ENCODE measurements at regions not wholly inside any gene's neighbourhood (a gene's known extent, or its start where the extent isn't known, plus 50 kb on each side); places are given as distances from the start of the nearest gene placed in this dataset.

GRCh38 chr7:50226145-50226544, 78.4 kb upstream of the IKZF1 start:
- Mint-ChIP-seq H3K27me3 (no peaks in the 10 kb centered on the region), H3K4me3 (peak overlapping the region in 3 of 4 donors; percentile 64 to 77 (median 67)), H3K9me3 (peaks cover 0 to 26% (median 10%) of the 10 kb centered on the region in 7 donors), H3K27ac (peak overlapping the region; percentile 79 to 89 (median 87)), H3K4me1 (peaks cover 30 to 40% (median 33%) of the 10 kb centered on the region in 4 donors), H3K36me3 (peaks cover 3% of the 10 kb centered on the region)
- H3K27me3 ChIP-seq (ENCODE audit: control insufficient read depth, insufficient read depth, low read length) = no peaks in the 10 kb centered on the region
- DNase-seq (no peak), ATAC-seq (ENCODE audit: low read depth in 2 of 2) (no peak)
- H3K4me1 ChIP-seq (ENCODE audit: control insufficient read depth, insufficient read depth, low read length, poor library complexity, severe bottlenecking) = peaks cover 29% of the 10 kb centered on the region
- H3K9me3 ChIP-seq (ENCODE audit: control insufficient read depth in 2 of 2, low read length in 2 of 2) = peaks cover 23 to 29% of the 10 kb centered on the region in 2 experiments
- no peak overlapping the region for H3K27ac ChIP-seq (ENCODE audit: insufficient read depth, low read length, poor library complexity, severe bottlenecking)
- H3K36me3 ChIP-seq (ENCODE audit: control insufficient read depth, insufficient read depth, low read length) = no peaks in the 10 kb centered on the region
- H3K4me3 ChIP-seq (ENCODE audit: low read depth, low read length) = peak overlapping the region; percentile 79

DNA sequence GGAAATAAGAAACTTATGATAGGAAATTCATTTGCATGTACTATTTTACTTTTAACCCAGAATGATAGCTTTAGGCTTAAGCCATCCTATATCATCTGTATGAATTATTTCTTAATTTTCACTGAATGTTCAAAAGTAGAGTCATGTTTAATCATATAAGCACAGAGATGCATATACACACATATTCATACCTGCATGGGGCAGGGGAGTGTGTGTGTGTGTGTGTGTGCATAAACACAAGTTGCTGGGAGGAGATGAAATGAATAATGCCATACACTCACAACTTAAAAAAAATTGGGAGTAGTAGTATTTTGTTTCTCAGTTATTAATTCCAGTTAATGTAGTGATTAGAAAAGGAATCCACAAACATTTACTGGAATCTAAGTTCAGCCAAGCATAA, 83.1 kb upstream of the IKZF1 start:
- no peak for ATAC-seq (ENCODE audit: low read depth in 2 of 2)
- Histone ChIP-seq H3K4me1 (ENCODE audit: control insufficient read depth, insufficient read depth, low read length, poor library complexity, severe bottlenecking) (peaks cover 9% of the 10 kb centered on the region), H3K27me3 (ENCODE audit: control insufficient read depth, insufficient read depth, low read length) (no peaks in the 10 kb centered on the region), H3K36me3 (ENCODE audit: control insufficient read depth, insufficient read depth, low read length) (no peaks in the 10 kb centered on the region), H3K27ac (ENCODE audit: insufficient read depth, low read length, poor library complexity, severe bottlenecking) (no peak overlapping the region), H3K9me3 (ENCODE audit: control insufficient read depth in 2 of 2, low read length in 2 of 2) (peaks cover 14 to 24% of the 10 kb centered on the region in 2 experiments), H3K4me3 (ENCODE audit: low read depth, low read length) (no peak overlapping the region)
- H3K4me3 Mint-ChIP-seq = no peak overlapping the region
- DNase-seq = no peak
- H3K9me3 Mint-ChIP-seq = peaks cover 0 to 23% (median 3%) of the 10 kb centered on the region in 7 donors
- H3K4me1 Mint-ChIP-seq = peaks cover 11 to 26% (median 15%) of the 10 kb centered on the region in 4 donors
- H3K27ac Mint-ChIP-seq = no peak overlapping the region
- no peaks in the 10 kb centered on the region for H3K27me3 Mint-ChIP-seq
- H3K36me3 Mint-ChIP-seq = peaks cover 9% of the 10 kb centered on the region

DNA sequence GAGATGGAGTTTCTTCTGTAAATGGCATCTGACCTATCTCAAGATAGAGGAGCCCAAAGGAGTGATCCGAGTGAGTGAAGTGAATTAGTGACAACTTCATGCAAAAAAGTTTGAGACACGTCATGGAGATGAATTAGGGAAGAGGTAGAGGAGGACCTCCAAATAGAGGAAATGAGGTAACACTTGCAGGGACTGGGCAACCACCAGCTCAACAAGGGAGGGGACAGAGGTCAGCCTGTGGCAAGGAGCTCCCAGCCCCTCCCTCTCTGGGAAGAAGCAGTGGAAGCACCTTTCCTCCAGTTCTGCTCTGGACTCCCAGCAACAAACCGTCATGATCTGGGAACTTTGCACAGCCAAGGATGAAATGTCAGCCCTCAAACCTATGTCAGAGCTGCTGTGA, 83.5 kb upstream of the IKZF1 start:
- Mint-ChIP-seq H3K36me3 (peaks cover 9% of the 10 kb centered on the region), H3K27ac (peak overlapping the region in 1 of 3 donors; percentile 40), H3K9me3 (peaks cover 0 to 23% (median 3%) of the 10 kb centered on the region in 7 donors), H3K4me3 (peak overlapping the region in 1 of 4 donors; percentile 38), H3K27me3 (no peaks in the 10 kb centered on the region), H3K4me1 (peaks cover 8 to 26% (median 11%) of the 10 kb centered on the region in 4 donors)
- peaks cover 7% of the 10 kb centered on the region for H3K4me1 ChIP-seq (ENCODE audit: control insufficient read depth, insufficient read depth, low read length, poor library complexity, severe bottlenecking)
- peaks cover 14 to 24% of the 10 kb centered on the region in 2 experiments for H3K9me3 ChIP-seq (ENCODE audit: control insufficient read depth in 2 of 2, low read length in 2 of 2)
- no peak for DNase-seq
- no peak overlapping the region for H3K27ac ChIP-seq (ENCODE audit: insufficient read depth, low read length, poor library complexity, severe bottlenecking)
- H3K4me3 ChIP-seq (ENCODE audit: low read depth, low read length) = no peak overlapping the region
- no peak for ATAC-seq (ENCODE audit: low read depth in 2 of 2)
- H3K36me3 ChIP-seq (ENCODE audit: control insufficient read depth, insufficient read depth, low read length) = no peaks in the 10 kb centered on the region
- no peaks in the 10 kb centered on the region for H3K27me3 ChIP-seq (ENCODE audit: control insufficient read depth, insufficient read depth, low read length)

DNA sequence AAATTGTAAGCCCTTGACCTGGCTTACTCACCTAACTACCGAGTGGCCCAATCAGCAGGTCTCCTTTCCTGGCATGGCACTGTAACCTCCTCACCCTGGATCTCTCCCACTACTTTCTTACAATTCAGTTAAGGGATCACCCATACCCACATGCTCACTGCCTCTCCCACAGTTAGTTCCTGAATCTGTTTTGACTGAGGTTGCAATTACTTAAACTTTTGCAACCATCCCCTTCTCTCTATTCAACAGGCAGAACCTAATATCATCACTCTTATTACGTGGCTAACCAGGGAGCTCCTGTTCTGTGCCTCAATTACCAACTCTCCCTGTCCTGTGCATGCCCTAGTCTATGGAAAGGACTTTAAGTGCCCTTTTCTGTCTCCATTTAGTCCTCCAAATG, 84.2 kb upstream of the IKZF1 start:
- H3K36me3 ChIP-seq (ENCODE audit: control insufficient read depth, insufficient read depth, low read length) = no peaks in the 10 kb centered on the region
- peaks cover under 1 to 24% (median 8%) of the 10 kb centered on the region in 4 donors for H3K4me1 Mint-ChIP-seq
- H3K9me3 ChIP-seq (ENCODE audit: control insufficient read depth in 2 of 2, low read length in 2 of 2) = peaks cover 14 to 24% of the 10 kb centered on the region in 2 experiments
- no peak overlapping the region for H3K4me3 ChIP-seq (ENCODE audit: low read depth, low read length)
- peaks cover 9% of the 10 kb centered on the region for H3K36me3 Mint-ChIP-seq
- no peak overlapping the region for H3K27ac Mint-ChIP-seq
- H3K9me3 Mint-ChIP-seq = peaks cover 0 to 23% (median 3%) of the 10 kb centered on the region in 7 donors
- no peak for ATAC-seq (ENCODE audit: low read depth in 2 of 2)
- H3K27me3 Mint-ChIP-seq = no peaks in the 10 kb centered on the region
- DNase-seq = no peak
- H3K4me1 ChIP-seq (ENCODE audit: control insufficient read depth, insufficient read depth, low read length, poor library complexity, severe bottlenecking) = peaks cover 5% of the 10 kb centered on the region
- peak overlapping the region in 1 of 4 donors; percentile 4 for H3K4me3 Mint-ChIP-seq
- H3K27me3 ChIP-seq (ENCODE audit: control insufficient read depth, insufficient read depth, low read length) = no peaks in the 10 kb centered on the region
- H3K27ac ChIP-seq (ENCODE audit: insufficient read depth, low read length, poor library complexity, severe bottlenecking) = no peak overlapping the region

DNA sequence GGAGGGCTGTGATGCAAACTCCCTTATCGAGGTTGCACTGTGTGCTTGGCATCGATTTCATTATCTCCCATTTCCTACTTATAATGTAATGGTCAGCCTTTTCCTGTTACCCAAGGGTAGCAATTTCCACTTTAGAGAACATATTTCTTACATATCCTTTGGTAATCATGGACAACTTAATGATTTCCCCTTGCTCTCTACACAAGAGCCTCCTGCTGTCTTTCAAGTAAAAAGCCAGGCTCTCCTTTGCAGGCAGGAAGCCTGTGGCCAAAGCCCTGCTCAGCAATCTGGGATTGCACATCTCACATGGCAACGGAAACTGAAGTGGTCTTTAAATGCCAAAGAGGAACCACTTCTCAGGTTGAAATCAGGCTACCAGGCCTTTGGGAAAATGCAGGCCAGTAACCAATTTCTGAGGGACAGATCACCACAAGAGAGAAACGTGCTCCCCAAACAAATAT, 86.7 kb upstream of the IKZF1 start:
- peaks cover 8% of the 10 kb centered on the region for H3K4me1 ChIP-seq (ENCODE audit: control insufficient read depth, insufficient read depth, low read length, poor library complexity, severe bottlenecking)
- H3K27me3 ChIP-seq (ENCODE audit: control insufficient read depth, insufficient read depth, low read length) = no peaks in the 10 kb centered on the region
- ATAC-seq (ENCODE audit: low read depth in 2 of 2) (no peak), DNase-seq (no peak)
- H3K36me3 ChIP-seq (ENCODE audit: control insufficient read depth, insufficient read depth, low read length) = no peaks in the 10 kb centered on the region
- no peak overlapping the region for H3K27ac ChIP-seq (ENCODE audit: insufficient read depth, low read length, poor library complexity, severe bottlenecking)
- Mint-ChIP-seq H3K4me3 (no peak overlapping the region), H3K36me3 (peaks cover 9% of the 10 kb centered on the region), H3K9me3 (peaks cover 0 to 17% (median 3%) of the 10 kb centered on the region in 7 donors), H3K27ac (peak overlapping the region in 2 of 3 donors; percentile 13 to 74), H3K27me3 (no peaks in the 10 kb centered on the region), H3K4me1 (peaks cover 4 to 43% (median 9%) of the 10 kb centered on the region in 4 donors)
- H3K4me3 ChIP-seq (ENCODE audit: low read depth, low read length) = no peak overlapping the region
- H3K9me3 ChIP-seq (ENCODE audit: control insufficient read depth in 2 of 2, low read length in 2 of 2) = peaks cover 12 to 22% of the 10 kb centered on the region in 2 experiments

DNA sequence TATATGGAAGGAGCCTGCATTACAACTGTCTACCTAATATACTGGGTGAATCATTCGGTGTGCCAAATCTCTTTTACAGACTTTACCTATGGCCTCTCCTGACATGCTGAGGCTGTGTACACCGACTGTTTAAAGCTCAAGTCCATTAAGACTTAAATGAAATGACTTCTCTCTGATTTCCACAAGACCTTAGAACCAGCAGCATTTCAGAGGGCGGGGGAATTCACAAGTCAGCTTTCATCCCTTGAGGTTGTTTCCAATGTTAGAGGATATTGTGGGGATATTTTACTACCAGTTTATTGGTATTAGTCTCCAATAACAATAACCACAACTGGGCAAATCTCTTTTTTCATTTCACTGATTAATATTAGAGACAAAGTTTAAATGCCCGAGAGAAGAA, 87.1 kb upstream of the IKZF1 start:
- Histone ChIP-seq H3K9me3 (ENCODE audit: control insufficient read depth in 2 of 2, low read length in 2 of 2) (peaks cover 8 to 18% of the 10 kb centered on the region in 2 experiments), H3K27me3 (ENCODE audit: control insufficient read depth, insufficient read depth, low read length) (no peaks in the 10 kb centered on the region), H3K27ac (ENCODE audit: insufficient read depth, low read length, poor library complexity, severe bottlenecking) (no peak overlapping the region), H3K4me1 (ENCODE audit: control insufficient read depth, insufficient read depth, low read length, poor library complexity, severe bottlenecking) (peaks cover 12% of the 10 kb centered on the region), H3K36me3 (ENCODE audit: control insufficient read depth, insufficient read depth, low read length) (no peaks in the 10 kb centered on the region), H3K4me3 (ENCODE audit: low read depth, low read length) (no peak overlapping the region)
- Mint-ChIP-seq H3K27me3 (no peaks in the 10 kb centered on the region), H3K4me3 (no peak overlapping the region), H3K27ac (peak overlapping the region in 1 of 3 donors; percentile 23), H3K4me1 (peaks cover 5 to 47% (median 12%) of the 10 kb centered on the region in 4 donors), H3K36me3 (peaks cover 7% of the 10 kb centered on the region), H3K9me3 (peaks cover 0 to 15% (median 3%) of the 10 kb centered on the region in 7 donors)
- no peak for DNase-seq
- no peak for ATAC-seq (ENCODE audit: low read depth in 2 of 2)

GRCh38 chr7:50216626-50217025, 87.9 kb upstream of the IKZF1 start:
- no peak overlapping the region for H3K4me3 Mint-ChIP-seq
- DNase-seq = no peak

DNA sequence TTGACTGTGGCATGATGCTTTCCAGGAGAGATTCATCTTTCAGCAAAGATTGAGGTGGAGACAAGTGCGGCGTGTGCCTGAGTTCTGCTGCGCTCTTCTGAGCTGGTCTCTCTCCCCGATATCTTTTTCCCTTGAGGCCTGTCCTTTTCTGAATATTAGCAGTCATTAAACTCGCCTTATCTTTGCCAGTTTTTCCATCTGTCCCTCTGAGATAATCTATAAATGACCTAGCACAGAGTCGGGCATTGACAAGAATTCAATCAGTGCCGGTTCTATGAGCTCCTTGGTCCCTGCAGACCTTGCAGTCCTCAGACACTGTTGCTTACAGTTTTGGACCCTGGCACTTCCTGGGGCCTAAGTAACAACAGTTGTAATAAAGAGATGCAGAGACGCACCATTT, 89.7 kb upstream of the IKZF1 start:
- H3K4me3 ChIP-seq (ENCODE audit: low read depth, low read length) = no peak overlapping the region
- Mint-ChIP-seq H3K4me3 (no peak overlapping the region), H3K4me1 (peaks cover 14 to 70% (median 31%) of the 10 kb centered on the region in 4 donors), H3K27ac (peak overlapping the region in 2 of 3 donors; percentile 34 to 83), H3K27me3 (no peaks in the 10 kb centered on the region), H3K36me3 (no peaks in the 10 kb centered on the region), H3K9me3 (no peaks in the 10 kb centered on the region)
- no peak for DNase-seq
- ATAC-seq (ENCODE audit: low read depth in 2 of 2) = no peak
- peaks cover 36% of the 10 kb centered on the region for H3K4me1 ChIP-seq (ENCODE audit: control insufficient read depth, insufficient read depth, low read length, poor library complexity, severe bottlenecking)
- no peak overlapping the region for H3K27ac ChIP-seq (ENCODE audit: insufficient read depth, low read length, poor library complexity, severe bottlenecking)
- no peaks in the 10 kb centered on the region for H3K9me3 ChIP-seq (ENCODE audit: control insufficient read depth in 2 of 2, low read length in 2 of 2)
- no peaks in the 10 kb centered on the region for H3K36me3 ChIP-seq (ENCODE audit: control insufficient read depth, insufficient read depth, low read length)
- no peaks in the 10 kb centered on the region for H3K27me3 ChIP-seq (ENCODE audit: control insufficient read depth, insufficient read depth, low read length)

More at GRCh38 chr7:50216626-50217025, 87.9 kb upstream of the IKZF1 start:
- peak overlapping the region in 2 of 3 donors; percentile 59 to 83 for H3K27ac Mint-ChIP-seq
- peaks cover 6% of the 10 kb centered on the region for H3K36me3 Mint-ChIP-seq
- Histone ChIP-seq H3K4me1 (ENCODE audit: control insufficient read depth, insufficient read depth, low read length, poor library complexity, severe bottlenecking) (peaks cover 17% of the 10 kb centered on the region), H3K4me3 (ENCODE audit: low read depth, low read length) (no peak overlapping the region), H3K27ac (ENCODE audit: insufficient read depth, low read length, poor library complexity, severe bottlenecking) (no peak overlapping the region), H3K27me3 (ENCODE audit: control insufficient read depth, insufficient read depth, low read length) (no peaks in the 10 kb centered on the region), H3K9me3 (ENCODE audit: control insufficient read depth in 2 of 2, low read length in 2 of 2) (peaks cover 0 to 10% of the 10 kb centered on the region in 2 experiments), H3K36me3 (ENCODE audit: control insufficient read depth, insufficient read depth, low read length) (no peaks in the 10 kb centered on the region)
- ATAC-seq (ENCODE audit: low read depth in 2 of 2) = no peak
- H3K27me3 Mint-ChIP-seq = no peaks in the 10 kb centered on the region
- H3K4me1 Mint-ChIP-seq = peaks cover 5 to 54% (median 14%) of the 10 kb centered on the region in 4 donors
- peaks cover 0 to 11% (median 2%) of the 10 kb centered on the region in 7 donors for H3K9me3 Mint-ChIP-seq

Data from CD4-positive, CD25-positive, alpha-beta regulatory T cell (primary cell).